VCaP (cell line): ENCODE measurements at regions not wholly inside any gene's neighbourhood (a gene's known extent, or its start where the extent isn't known, plus 50 kb on each side); places are given as distances from the start of the nearest gene placed in this dataset.

Source experiments
- H3K27ac ChIP-seq: fragments of 450-650 bp; 2 replicates; pipeline ENCODE4 v1.5.1; 2017
- TF ChIP-seq, protein P1 (sequence below): fragments of 450-650 bp; conservative IDR thresholded peaks from 2 replicates; pipeline ENCODE4 v1.5.1; 2017; ENCODE audit warnings: mild to moderate bottlenecking, moderate library complexity

DNA sequence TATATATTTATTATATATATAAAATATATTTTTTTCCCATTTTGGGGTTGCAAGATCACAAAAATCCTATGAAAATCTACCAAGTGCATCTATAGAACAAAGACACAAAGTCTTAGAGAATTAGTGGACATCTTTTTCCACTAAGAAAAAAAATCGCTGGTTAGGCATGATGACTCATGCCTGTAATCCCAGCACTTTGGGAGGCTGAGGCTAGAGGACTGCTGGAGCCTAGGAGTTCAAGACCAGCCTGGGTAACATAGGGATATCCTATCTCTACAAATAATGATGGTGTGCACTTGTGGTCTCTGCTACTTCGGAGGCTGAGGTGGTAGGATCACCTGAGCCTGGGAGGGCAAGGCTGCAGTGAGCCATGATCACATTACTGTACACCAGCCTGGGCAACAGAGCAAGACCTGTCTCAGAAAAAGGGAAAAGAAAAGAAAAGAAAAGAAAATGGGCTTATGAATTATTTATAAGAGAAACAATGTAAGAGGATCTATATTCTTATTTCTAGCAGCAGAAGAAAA is 185.1 kb upstream of the PSMD7 start:
- TF ChIP-seq, protein P1, sequence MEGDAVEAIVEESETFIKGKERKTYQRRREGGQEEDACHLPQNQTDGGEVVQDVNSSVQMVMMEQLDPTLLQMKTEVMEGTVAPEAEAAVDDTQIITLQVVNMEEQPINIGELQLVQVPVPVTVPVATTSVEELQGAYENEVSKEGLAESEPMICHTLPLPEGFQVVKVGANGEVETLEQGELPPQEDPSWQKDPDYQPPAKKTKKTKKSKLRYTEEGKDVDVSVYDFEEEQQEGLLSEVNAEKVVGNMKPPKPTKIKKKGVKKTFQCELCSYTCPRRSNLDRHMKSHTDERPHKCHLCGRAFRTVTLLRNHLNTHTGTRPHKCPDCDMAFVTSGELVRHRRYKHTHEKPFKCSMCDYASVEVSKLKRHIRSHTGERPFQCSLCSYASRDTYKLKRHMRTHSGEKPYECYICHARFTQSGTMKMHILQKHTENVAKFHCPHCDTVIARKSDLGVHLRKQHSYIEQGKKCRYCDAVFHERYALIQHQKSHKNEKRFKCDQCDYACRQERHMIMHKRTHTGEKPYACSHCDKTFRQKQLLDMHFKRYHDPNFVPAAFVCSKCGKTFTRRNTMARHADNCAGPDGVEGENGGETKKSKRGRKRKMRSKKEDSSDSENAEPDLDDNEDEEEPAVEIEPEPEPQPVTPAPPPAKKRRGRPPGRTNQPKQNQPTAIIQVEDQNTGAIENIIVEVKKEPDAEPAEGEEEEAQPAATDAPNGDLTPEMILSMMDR, result no peak
- no peak overlapping the region for H3K27ac ChIP-seq

DNA sequence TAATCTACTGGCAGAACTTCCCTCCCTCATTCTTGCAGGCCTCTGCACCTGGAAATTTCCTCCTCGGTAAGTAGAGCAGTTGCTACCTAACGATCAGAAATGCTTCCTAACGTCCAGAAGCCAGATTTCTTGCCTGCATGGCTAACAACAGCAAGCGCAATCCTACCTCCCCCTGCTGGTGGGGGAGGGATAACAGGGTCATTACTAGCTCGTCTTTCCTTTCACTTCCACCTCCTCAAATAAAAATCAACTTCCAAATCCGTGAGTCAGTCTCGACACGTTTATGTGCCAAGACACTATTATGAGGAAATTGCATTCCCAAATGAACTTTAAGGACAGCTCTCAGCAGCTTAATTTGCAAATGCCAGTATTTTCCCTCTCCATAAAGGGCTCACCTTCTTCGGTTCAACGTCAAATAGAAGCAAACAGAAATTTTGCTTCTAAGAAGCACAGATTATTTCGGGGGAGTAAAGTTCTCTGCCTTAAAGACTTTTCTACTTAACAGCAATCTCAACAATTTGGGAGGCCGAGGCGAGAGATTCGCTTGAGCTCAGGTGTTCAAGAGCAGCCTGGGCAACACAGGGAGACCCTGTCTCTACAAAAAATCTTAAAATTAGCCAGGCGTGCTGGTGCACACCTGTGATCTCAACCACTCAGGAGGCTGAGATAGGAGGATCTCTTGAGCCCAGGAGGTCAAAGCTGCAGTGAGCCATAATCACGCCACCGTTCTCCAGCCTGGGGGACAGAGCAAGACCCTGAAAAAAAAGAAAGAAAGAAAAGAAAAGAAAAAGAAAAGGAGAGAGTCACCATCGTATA is 188.6 kb upstream of the PSMD7 start:
- no peak overlapping the region for H3K27ac ChIP-seq
- TF ChIP-seq, protein P1, result peak; percentile 75

DNA sequence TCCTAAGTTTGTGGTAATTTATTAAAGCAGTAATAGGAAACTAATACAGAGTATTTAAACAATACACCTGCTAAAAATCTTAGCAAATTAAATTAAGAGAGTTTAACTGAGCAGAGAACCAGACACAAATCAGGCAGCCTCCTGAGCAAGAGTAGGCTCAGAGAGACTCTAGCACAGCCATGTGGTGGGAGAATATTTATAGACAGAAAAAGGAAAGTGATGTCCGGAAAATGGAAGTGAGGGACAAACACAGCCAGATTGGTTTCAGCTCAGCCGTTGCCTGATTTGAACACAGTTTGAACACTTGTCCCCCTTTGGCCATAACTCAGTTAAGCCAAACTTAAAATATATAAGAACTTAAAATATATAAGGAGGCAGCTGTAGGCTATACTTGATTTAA is 192.6 kb upstream of the PSMD7 start:
- TF ChIP-seq, protein P1, result no peak
- H3K27ac ChIP-seq, result no peak overlapping the region

DNA sequence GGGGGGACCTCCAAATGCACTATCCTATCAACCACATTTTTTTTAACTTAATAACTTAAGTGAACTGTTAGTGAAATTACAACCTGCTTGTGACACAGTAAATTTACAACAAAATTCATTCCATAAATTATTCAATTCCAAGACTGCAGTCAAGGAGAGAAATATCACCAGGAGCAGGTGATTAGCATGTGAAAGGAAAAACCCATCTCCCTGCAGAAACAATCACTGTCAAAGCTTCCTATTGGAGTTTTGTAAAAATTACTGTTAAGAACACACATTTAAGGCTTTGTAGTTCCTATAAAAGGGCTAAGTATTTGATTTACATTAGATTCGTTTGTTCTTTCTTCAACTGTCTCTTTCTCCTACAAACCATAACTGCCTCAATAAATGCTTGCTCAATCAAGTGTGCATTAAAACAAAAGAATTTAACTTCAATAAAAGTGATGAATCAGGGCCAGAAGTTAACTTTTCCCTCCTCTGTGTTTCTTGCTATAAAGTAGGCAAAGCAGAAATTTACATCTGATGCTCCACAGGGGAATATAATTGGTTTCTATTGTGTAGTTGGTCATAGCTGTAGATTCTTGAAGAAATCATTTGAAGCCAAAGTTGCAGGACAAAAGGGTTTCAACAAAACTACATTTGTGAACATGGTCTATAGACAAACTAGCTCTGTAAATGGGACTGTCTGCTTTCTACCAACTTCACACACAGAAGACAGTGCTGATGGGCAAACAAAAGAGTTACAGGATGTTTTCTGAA is 195.1 kb upstream of the PSMD7 start:
- TF ChIP-seq, protein P1, result no peak
- peak overlapping the region; percentile 82 for H3K27ac ChIP-seq

DNA sequence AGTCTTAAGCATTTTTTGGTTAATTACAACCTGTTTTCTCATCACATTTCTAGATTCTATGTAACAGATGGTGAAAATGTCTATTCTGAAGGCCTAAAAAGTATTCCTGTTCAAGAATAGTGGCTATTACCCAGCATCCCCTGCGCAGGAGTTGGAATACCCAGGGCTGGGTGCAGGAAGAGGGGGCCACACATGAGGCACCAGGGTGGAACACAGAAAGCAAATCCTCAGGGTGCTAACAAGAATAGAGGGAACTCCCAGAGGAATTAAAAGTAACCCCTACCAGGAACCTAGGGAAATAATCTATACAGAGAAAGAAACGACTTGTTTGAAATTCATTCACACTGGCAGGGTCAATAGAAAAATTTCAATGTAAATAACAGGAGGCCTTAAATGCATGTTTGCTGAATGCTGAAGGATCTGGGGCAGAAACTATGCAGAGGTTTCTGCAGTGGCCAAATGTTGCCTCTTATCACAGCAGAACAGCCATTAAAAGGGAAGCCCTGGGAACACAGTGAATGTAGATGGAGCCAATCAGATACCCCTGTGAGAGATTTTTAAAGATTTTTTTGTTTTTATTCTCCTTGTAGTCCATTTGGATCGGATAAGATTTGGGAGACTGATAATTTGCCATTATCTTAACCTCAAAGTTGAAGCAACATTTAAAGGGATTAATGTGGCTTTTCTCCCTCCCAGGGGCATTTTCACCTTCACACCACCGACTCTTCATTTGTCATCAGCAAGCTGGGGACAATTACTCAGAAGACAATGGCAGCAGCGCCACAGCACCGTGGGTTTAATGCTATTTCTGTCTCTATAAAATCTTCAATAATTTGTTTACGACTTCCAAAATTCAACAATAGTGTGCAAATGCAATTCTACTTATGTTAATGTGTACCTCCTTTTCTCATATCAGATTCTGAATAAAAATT is 196.0 kb upstream of the PSMD7 start:
- peak overlapping the region; percentile 82 for H3K27ac ChIP-seq
- TF ChIP-seq, protein P1, result no peak

DNA sequence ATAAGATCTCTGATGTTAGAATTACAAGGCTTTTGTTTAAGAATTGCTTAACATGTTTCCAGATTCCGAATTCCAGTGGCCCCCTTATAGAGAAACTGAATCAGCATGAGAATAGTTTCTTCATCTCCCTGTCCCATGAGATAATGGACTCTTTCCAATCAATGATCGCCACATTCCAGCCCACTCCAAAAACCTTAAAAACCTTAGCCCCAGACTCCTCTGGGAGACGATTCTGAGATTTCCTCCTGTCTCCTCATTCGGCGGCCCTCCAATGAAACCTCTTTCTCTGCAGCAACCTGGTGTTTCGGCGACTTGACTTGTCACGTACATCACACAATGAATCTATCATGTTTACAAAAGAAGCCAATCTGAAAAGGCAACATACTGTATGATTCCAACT is 197.1 kb upstream of the PSMD7 start:
- TF ChIP-seq, protein P1, result no peak
- peak overlapping the region; percentile 82 for H3K27ac ChIP-seq
